CD4-positive, alpha-beta memory T cell (primary cell): ENCODE measurements at regions not wholly inside any gene's neighbourhood (a gene's known extent, or its start where the extent isn't known, plus 50 kb on each side); places are given as distances from the start of the nearest gene placed in this dataset.

Source experiments
- CTCF ChIA-PET: fragments of 350-600 bp; sonication (Branson Sonifier 250); formaldehyde crosslinking; loops from one replicate; lab custom pipeline; 2021; ENCODE audit warnings: inconsistent platforms; ENCODE audit not compliant: partially characterized antibody; lab: Charles Lee
- POLR2A ChIA-PET: fragments of 350-600 bp; sonication (Branson Sonifier 250); formaldehyde crosslinking; loops from one replicate; lab custom pipeline; 2021; ENCODE audit not compliant: partially characterized antibody; lab: Charles Lee
- DNase-seq, 5 donors: peaks; one replicate each; pipeline versions ENCODE4 v3.0.0 to v3.0.0-alpha.2; 2020 to 2022; ENCODE audit warnings: mixed read lengths in 1 of 5
- H3K27ac ChIP-seq: one replicate; pipeline ENCODE4 v1.7.0; 2013; ENCODE audit warnings: low read depth, low read length
- H3K27me3 ChIP-seq: 2 replicates; pipeline ENCODE4 v1.7.0; 2013; ENCODE audit warnings: mild to moderate bottlenecking, low read length, moderate library complexity; ENCODE audit not compliant: insufficient read depth
- H3K36me3 ChIP-seq: 2 replicates; pipeline ENCODE4 v1.7.0; 2013; ENCODE audit warnings: mild to moderate bottlenecking, low read length, moderate library complexity; ENCODE audit not compliant: insufficient read depth
- H3K4me1 ChIP-seq: 2 replicates; pipeline ENCODE4 v1.7.0; 2013; ENCODE audit warnings: mild to moderate bottlenecking, low read length, moderate library complexity; ENCODE audit not compliant: insufficient read depth
- H3K4me3 ChIP-seq, 2 donors: one replicate each; pipeline ENCODE4 v1.7.0; 2013; ENCODE audit warnings: low read length in 2 of 2, mild to moderate bottlenecking in 1 of 2
- H3K9me3 ChIP-seq, 2 donors: one replicate each; pipeline ENCODE4 v1.7.0; 2013; ENCODE audit warnings: low read length in 2 of 2, control low read depth in 1 of 2; ENCODE audit not compliant: control insufficient read depth in 1 of 2
- H3K27ac Mint-ChIP-seq, 7 donors: one replicate each; pipeline ENCODE4 v1.8.0; 2020 to 2021; ENCODE audit warnings: mixed read lengths in 7 of 7, mild to moderate bottlenecking in 6 of 7, inconsistent platforms in 3 of 7, moderate library complexity in 3 of 7
- H3K27me3 Mint-ChIP-seq, 2 donors: one replicate each; pipeline ENCODE4 v1.8.0; 2020 to 2021; ENCODE audit warnings: mixed read lengths in 2 of 2
- H3K36me3 Mint-ChIP-seq, 2 donors: one replicate each; pipeline ENCODE4 v1.8.0; 2020 to 2021; ENCODE audit warnings: mixed read lengths in 2 of 2, inconsistent platforms in 1 of 2, mild to moderate bottlenecking in 1 of 2
- H3K4me1 Mint-ChIP-seq, 4 donors: one replicate each; pipeline ENCODE4 v1.8.0; 2020 to 2021; ENCODE audit warnings: mixed read lengths in 4 of 4, mild to moderate bottlenecking in 1 of 4
- H3K4me3 Mint-ChIP-seq, 8 donors: one replicate each; pipeline ENCODE4 v1.8.0; 2020 to 2021; ENCODE audit warnings: mixed read lengths in 8 of 8, mild to moderate bottlenecking in 7 of 8, moderate library complexity in 6 of 8, inconsistent platforms in 3 of 8
- H3K9me3 Mint-ChIP-seq, 8 donors: one replicate each; pipeline ENCODE4 v1.8.0; 2020 to 2021; ENCODE audit warnings: mixed read lengths in 8 of 8, mild to moderate bottlenecking in 5 of 8, inconsistent platforms in 3 of 8, moderate library complexity in 1 of 8
- intact Hi-C: fragments of 100-400 bp; cut with micrococcal nuclease; formaldehyde crosslinking; loops from one replicate; pipeline ENCODE4 v1.15.1; 2023

- Mint-ChIP-seq H3K27ac (no peak overlapping the region), H3K36me3 (no peaks in the 10 kb centered on the region), H3K4me3 (no peak overlapping the region), H3K4me1 (no peaks in the 10 kb centered on the region), H3K9me3 (peaks cover 0 to 5% (median under 1%) of the 10 kb centered on the region in 8 donors), H3K27me3 (no peaks in the 10 kb centered on the region)
- ChIA-PET CTCF (no interaction called here), POLR2A (no interaction called here)
- intact Hi-C loops: no loop called here
- Histone ChIP-seq H3K36me3 (no peaks in the 10 kb centered on the region), H3K4me1 (no peaks in the 10 kb centered on the region), H3K9me3 (no peaks in the 10 kb centered on the region), H3K27me3 (no peaks in the 10 kb centered on the region), H3K27ac (no peak overlapping the region), H3K4me3 (no peak overlapping the region)
- DNase-seq: no peak
These were observed 138.8 kb downstream of the DKK1 start for GRCh38 chr10:52452600-52453493.

GRCh38 chr10:52453501-52453900 lies 139.4 kb downstream of the DKK1 start:
- Histone ChIP-seq H3K4me1 (no peaks in the 10 kb centered on the region), H3K9me3 (no peaks in the 10 kb centered on the region), H3K27me3 (no peaks in the 10 kb centered on the region), H3K27ac (no peak overlapping the region), H3K4me3 (no peak overlapping the region), H3K36me3 (no peaks in the 10 kb centered on the region)
- Mint-ChIP-seq H3K9me3 (peaks cover 0 to 5% (median 0%) of the 10 kb centered on the region in 8 donors), H3K4me1 (no peaks in the 10 kb centered on the region), H3K27me3 (no peaks in the 10 kb centered on the region), H3K4me3 (no peak overlapping the region), H3K27ac (no peak overlapping the region), H3K36me3 (no peaks in the 10 kb centered on the region)
- intact Hi-C loops: no loop called here
- DNase-seq: no peak
- ChIA-PET CTCF (no interaction called here), POLR2A (no interaction called here)

- intact Hi-C loops: no loop called here
- ChIA-PET CTCF (no interaction called here), POLR2A (no interaction called here)
- Mint-ChIP-seq H3K27me3 (no peaks in the 10 kb centered on the region), H3K9me3 (peaks cover 0 to 5% (median 0%) of the 10 kb centered on the region in 8 donors), H3K4me3 (no peak overlapping the region), H3K4me1 (no peaks in the 10 kb centered on the region), H3K36me3 (no peaks in the 10 kb centered on the region), H3K27ac (no peak overlapping the region)
- H3K9me3 ChIP-seq: no peaks in the 10 kb centered on the region
- no peaks in the 10 kb centered on the region for H3K27me3 ChIP-seq
- DNase-seq: no peak
- H3K27ac ChIP-seq: no peak overlapping the region
- H3K4me3 ChIP-seq: no peak overlapping the region
- no peaks in the 10 kb centered on the region for H3K36me3 ChIP-seq
- no peaks in the 10 kb centered on the region for H3K4me1 ChIP-seq
These were observed 140.4 kb downstream of the DKK1 start for GRCh38 chr10:52454491-52454890.

- Mint-ChIP-seq H3K27ac (no peak overlapping the region), H3K27me3 (no peaks in the 10 kb centered on the region), H3K36me3 (no peaks in the 10 kb centered on the region), H3K4me3 (no peak overlapping the region), H3K9me3 (peaks cover 0 to 5% (median 0%) of the 10 kb centered on the region in 8 donors), H3K4me1 (no peaks in the 10 kb centered on the region)
- Histone ChIP-seq H3K4me3 (no peak overlapping the region), H3K27ac (no peak overlapping the region), H3K4me1 (no peaks in the 10 kb centered on the region), H3K27me3 (no peaks in the 10 kb centered on the region), H3K9me3 (no peaks in the 10 kb centered on the region), H3K36me3 (no peaks in the 10 kb centered on the region)
- no peak for DNase-seq
- POLR2A ChIA-PET: no interaction called here
- CTCF ChIA-PET: no interaction called here
- intact Hi-C loops: no loop called here
These were observed 141.0 kb downstream of the DKK1 start for GRCh38 chr10:52455098-52455497.

- Mint-ChIP-seq H3K27me3 (no peaks in the 10 kb centered on the region), H3K27ac (no peak overlapping the region), H3K9me3 (peaks cover 0 to 8% (median 0%) of the 10 kb centered on the region in 8 donors), H3K4me3 (no peak overlapping the region), H3K4me1 (no peaks in the 10 kb centered on the region), H3K36me3 (no peaks in the 10 kb centered on the region)
- no peak overlapping the region for H3K27ac ChIP-seq
- no peaks in the 10 kb centered on the region for H3K4me1 ChIP-seq
- intact Hi-C loops: no loop called here
- no peaks in the 10 kb centered on the region for H3K27me3 ChIP-seq
- ChIA-PET POLR2A (no interaction called here), CTCF (no interaction called here)
- no peaks in the 10 kb centered on the region for H3K9me3 ChIP-seq
- no peak overlapping the region for H3K4me3 ChIP-seq
- H3K36me3 ChIP-seq: no peaks in the 10 kb centered on the region
- DNase-seq: no peak
These were observed 145.0 kb downstream of the DKK1 start for GRCh38 chr10:52459097-52459496.

GRCh38 chr10:52463826-52464225 lies 149.7 kb downstream of the DKK1 start:
- ChIA-PET CTCF (no interaction called here), POLR2A (no interaction called here)
- Histone ChIP-seq H3K27me3 (no peaks in the 10 kb centered on the region), H3K36me3 (no peaks in the 10 kb centered on the region), H3K4me1 (no peaks in the 10 kb centered on the region), H3K4me3 (no peak overlapping the region), H3K27ac (no peak overlapping the region), H3K9me3 (no peaks in the 10 kb centered on the region)
- intact Hi-C loops: no loop called here
- H3K27me3 Mint-ChIP-seq: no peaks in the 10 kb centered on the region
- H3K4me3 Mint-ChIP-seq: no peak overlapping the region
- no peak for DNase-seq
- peaks cover 0 to 13% (median 5%) of the 10 kb centered on the region in 8 donors for H3K9me3 Mint-ChIP-seq
- no peaks in the 10 kb centered on the region for H3K4me1 Mint-ChIP-seq
- H3K27ac Mint-ChIP-seq: no peak overlapping the region
- H3K36me3 Mint-ChIP-seq: no peaks in the 10 kb centered on the region

- no peak overlapping the region for H3K27ac ChIP-seq
- Mint-ChIP-seq H3K9me3 (peaks cover 0 to 13% (median 5%) of the 10 kb centered on the region in 8 donors), H3K27me3 (no peaks in the 10 kb centered on the region), H3K4me1 (no peaks in the 10 kb centered on the region), H3K36me3 (no peaks in the 10 kb centered on the region), H3K4me3 (no peak overlapping the region), H3K27ac (no peak overlapping the region)
- no peaks in the 10 kb centered on the region for H3K27me3 ChIP-seq
- ChIA-PET POLR2A (no interaction called here), CTCF (no interaction called here)
- H3K9me3 ChIP-seq: no peaks in the 10 kb centered on the region
- no peak overlapping the region for H3K4me3 ChIP-seq
- no peaks in the 10 kb centered on the region for H3K36me3 ChIP-seq
- no peaks in the 10 kb centered on the region for H3K4me1 ChIP-seq
- DNase-seq: no peak
- intact Hi-C loops: no loop called here
These were observed 150.5 kb downstream of the DKK1 start for GRCh38 chr10:52464368-52465124.
